ENCODE measurements at regions not wholly inside any gene's neighbourhood (a gene's known extent, or its start where the extent isn't known, plus 50 kb on each side); places are given as distances from the start of the nearest gene placed in this dataset.

DNA sequence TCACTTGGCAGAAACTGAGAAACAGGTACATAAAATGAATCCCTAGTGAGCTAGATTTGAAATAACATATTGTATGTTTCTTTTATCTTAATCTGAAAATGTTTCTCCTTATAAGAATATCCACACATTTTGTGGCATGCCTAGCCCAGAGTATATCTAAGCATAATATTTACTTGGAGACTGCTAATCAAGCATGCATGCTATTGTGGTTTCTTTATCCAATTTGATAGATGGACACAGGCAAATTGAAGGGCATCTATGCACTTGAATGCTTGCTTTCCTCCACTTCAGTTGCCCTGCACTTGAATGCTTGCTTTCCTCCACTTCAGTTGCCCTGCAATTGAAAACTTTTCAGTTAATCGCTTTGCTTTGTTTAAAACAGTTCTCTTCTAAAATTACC is 729.8 kb downstream of the TBC1D32 start:
- Histone ChIP-seq H3K4me2 (ENCODE audit: control insufficient read depth, extremely low read depth, insufficient read depth, low read depth, low read length) (no peak overlapping the region), H3K4me1 (ENCODE audit: control insufficient read depth, extremely low read depth, insufficient read depth, low read length) (no peaks in the 10 kb centered on the region), H3K9ac (ENCODE audit: control insufficient read depth, extremely low read depth, insufficient read depth, low read length) (no peak overlapping the region), H4K20me1 (ENCODE audit: control insufficient read depth, extremely low read depth, insufficient read depth, low read length) (no peaks in the 10 kb centered on the region), H3K79me2 (ENCODE audit: control insufficient read depth, insufficient read depth, low read length) (no peaks in the 10 kb centered on the region), H2AFZ (ENCODE audit: control insufficient read depth, low read length) (no peak overlapping the region), H3K4me3 (ENCODE audit: control insufficient read depth in 2 of 3, extremely low read depth in 1 of 3, insufficient read depth in 2 of 3, low read depth in 1 of 3, low read length in 3 of 3) (no peak overlapping the region), H3K9me3 (ENCODE audit: control insufficient read depth, low read depth, low read length) (no peaks in the 10 kb centered on the region), H3K36me3 (ENCODE audit: control insufficient read depth in 2 of 2, extremely low read depth in 1 of 2, insufficient read depth in 2 of 2, low read length in 2 of 2) (no peaks in the 10 kb centered on the region), H3K27me3 (ENCODE audit: control insufficient read depth, extremely low read depth, insufficient read depth, low read length) (no peaks in the 10 kb centered on the region), H3K9me1 (ENCODE audit: control insufficient read depth, extremely low read depth, insufficient read depth, low read length) (no peaks in the 10 kb centered on the region), H3K27ac (ENCODE audit: control insufficient read depth, insufficient read depth, low read length) (no peak overlapping the region)
- TF ChIP-seq EZH2 (IDR thresholded peaks at IDR 0.05; ENCODE audit: low read length): no peak
- TF ChIP-seq, protein P1, sequence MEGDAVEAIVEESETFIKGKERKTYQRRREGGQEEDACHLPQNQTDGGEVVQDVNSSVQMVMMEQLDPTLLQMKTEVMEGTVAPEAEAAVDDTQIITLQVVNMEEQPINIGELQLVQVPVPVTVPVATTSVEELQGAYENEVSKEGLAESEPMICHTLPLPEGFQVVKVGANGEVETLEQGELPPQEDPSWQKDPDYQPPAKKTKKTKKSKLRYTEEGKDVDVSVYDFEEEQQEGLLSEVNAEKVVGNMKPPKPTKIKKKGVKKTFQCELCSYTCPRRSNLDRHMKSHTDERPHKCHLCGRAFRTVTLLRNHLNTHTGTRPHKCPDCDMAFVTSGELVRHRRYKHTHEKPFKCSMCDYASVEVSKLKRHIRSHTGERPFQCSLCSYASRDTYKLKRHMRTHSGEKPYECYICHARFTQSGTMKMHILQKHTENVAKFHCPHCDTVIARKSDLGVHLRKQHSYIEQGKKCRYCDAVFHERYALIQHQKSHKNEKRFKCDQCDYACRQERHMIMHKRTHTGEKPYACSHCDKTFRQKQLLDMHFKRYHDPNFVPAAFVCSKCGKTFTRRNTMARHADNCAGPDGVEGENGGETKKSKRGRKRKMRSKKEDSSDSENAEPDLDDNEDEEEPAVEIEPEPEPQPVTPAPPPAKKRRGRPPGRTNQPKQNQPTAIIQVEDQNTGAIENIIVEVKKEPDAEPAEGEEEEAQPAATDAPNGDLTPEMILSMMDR (optimal IDR thresholded peaks at IDR 0.05 in 1 of 3, IDR thresholded peaks at IDR 0.05 in 1 of 3, conservative IDR thresholded peaks at IDR 0.05 in 1 of 3; ENCODE audit: extremely low read depth in 1 of 3, insufficient read depth in 2 of 3, low read length in 3 of 3): no peak
- no peak for DNase-seq (ENCODE audit: low read depth, low spot score)
- dilution Hi-C loops (cut with MboI; ENCODE audit: extremely low pct_ligation_motif_present, low sequenced_read_pairs): no loop called here
- FAIRE-seq: no peak

DNA sequence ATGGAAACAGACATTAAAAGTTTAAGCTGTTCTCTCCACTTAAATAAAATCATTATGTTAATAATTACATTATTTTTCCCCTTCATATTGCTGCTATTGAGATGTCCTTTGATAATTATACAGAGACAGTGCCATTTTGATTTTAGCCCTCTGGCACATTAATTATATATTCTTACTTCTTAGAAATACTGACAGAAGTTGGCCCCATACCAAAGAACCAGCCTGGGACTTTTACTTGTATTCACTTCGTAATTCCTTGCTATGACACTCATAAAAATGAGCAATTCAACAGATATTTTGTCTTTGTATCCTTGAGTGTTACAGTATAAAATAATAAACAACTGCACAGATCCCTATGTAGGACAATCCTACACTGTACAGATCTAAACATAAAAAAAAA is 743.7 kb downstream of the TBC1D32 start:
- Histone ChIP-seq H3K79me2 (ENCODE audit: control insufficient read depth, insufficient read depth, low read length) (no peaks in the 10 kb centered on the region), H2AFZ (ENCODE audit: control insufficient read depth, low read length) (no peak overlapping the region), H3K9me3 (ENCODE audit: control insufficient read depth, low read depth, low read length) (no peaks in the 10 kb centered on the region), H3K27me3 (ENCODE audit: control insufficient read depth, extremely low read depth, insufficient read depth, low read length) (no peaks in the 10 kb centered on the region), H3K36me3 (ENCODE audit: control insufficient read depth in 2 of 2, extremely low read depth in 1 of 2, insufficient read depth in 2 of 2, low read length in 2 of 2) (no peaks in the 10 kb centered on the region), H3K4me1 (ENCODE audit: control insufficient read depth, extremely low read depth, insufficient read depth, low read length) (no peaks in the 10 kb centered on the region), H3K27ac (ENCODE audit: control insufficient read depth, insufficient read depth, low read length) (no peak overlapping the region), H3K4me2 (ENCODE audit: control insufficient read depth, extremely low read depth, insufficient read depth, low read depth, low read length) (no peak overlapping the region), H3K9me1 (ENCODE audit: control insufficient read depth, extremely low read depth, insufficient read depth, low read length) (no peaks in the 10 kb centered on the region), H3K4me3 (ENCODE audit: control insufficient read depth in 2 of 3, extremely low read depth in 1 of 3, insufficient read depth in 2 of 3, low read depth in 1 of 3, low read length in 3 of 3) (no peak overlapping the region), H4K20me1 (ENCODE audit: control insufficient read depth, extremely low read depth, insufficient read depth, low read length) (no peaks in the 10 kb centered on the region), H3K9ac (ENCODE audit: control insufficient read depth, extremely low read depth, insufficient read depth, low read length) (no peak overlapping the region)
- TF ChIP-seq, protein P1 (optimal IDR thresholded peaks at IDR 0.05 in 1 of 3, IDR thresholded peaks at IDR 0.05 in 1 of 3, conservative IDR thresholded peaks at IDR 0.05 in 1 of 3; ENCODE audit: extremely low read depth in 1 of 3, insufficient read depth in 2 of 3, low read length in 3 of 3): no peak
- no peak for TF ChIP-seq EZH2 (IDR thresholded peaks at IDR 0.05; ENCODE audit: low read length)
- DNase-seq (ENCODE audit: low read depth, low spot score) (no peak), FAIRE-seq (no peak)
- dilution Hi-C loops (cut with MboI; ENCODE audit: extremely low pct_ligation_motif_present, low sequenced_read_pairs): no loop called here

All from keratinocyte (primary cell).